Neuron (in vitro differentiated cells): ENCODE measurements at regions not wholly inside any gene's neighbourhood (a gene's known extent, or its start where the extent isn't known, plus 50 kb on each side); places are given as distances from the start of the nearest gene placed in this dataset.
"Not testable (repeated sequence)": the region's sequence is repeated elsewhere in the genome, so short reads cannot be mapped to it uniquely, and the experiment has no call there.

Experiments used
- H2AFZ ChIP-seq: one replicate; pipeline ENCODE4 v1.6.1; 2013; ENCODE audit warnings: low read depth, mild to moderate bottlenecking, inconsistent platforms, low read length, moderate library complexity
- H3K27me3 ChIP-seq: one replicate; pipeline ENCODE4 v1.6.1; 2013; ENCODE audit warnings: low read length; ENCODE audit not compliant: insufficient read depth
- H3K36me3 ChIP-seq: one replicate; pipeline ENCODE4 v1.6.1; 2013; ENCODE audit warnings: low read length; ENCODE audit not compliant: insufficient read depth
- H3K4me1 ChIP-seq: one replicate; pipeline ENCODE4 v1.6.1; 2013; ENCODE audit warnings: low read length; ENCODE audit not compliant: insufficient read depth
- H3K4me3 ChIP-seq: 2 replicates; pipeline ENCODE4 v1.5.1; 2013; ENCODE audit warnings: mild to moderate bottlenecking, low read length, moderate library complexity
- H3K9me3 ChIP-seq: one replicate; pipeline ENCODE4 v1.6.1; 2013; ENCODE audit warnings: low read length

GRCh38 chr6:15160812-15161211 lies 85.1 kb upstream of the JARID2 start:
- H2AFZ ChIP-seq = no peak overlapping the region
- H3K4me3 ChIP-seq = no peak overlapping the region
- no peaks in the 10 kb centered on the region for H3K9me3 ChIP-seq
- peaks cover 2% of the 10 kb centered on the region for H3K27me3 ChIP-seq
- H3K36me3 ChIP-seq = no peaks in the 10 kb centered on the region
- no peaks in the 10 kb centered on the region for H3K4me1 ChIP-seq

- not testable (repeated sequence) for H3K36me3 ChIP-seq, H3K4me1 ChIP-seq, H2AFZ ChIP-seq, H3K4me3 ChIP-seq, H3K9me3 ChIP-seq, H3K27me3 ChIP-seq
Measured at GRCh38 chr6:15164855-15165254, 81.0 kb upstream of the JARID2 start.

- H3K9me3 ChIP-seq = no peaks in the 10 kb centered on the region
- H3K4me1 ChIP-seq = peaks cover 4% of the 10 kb centered on the region
- H3K36me3 ChIP-seq = no peaks in the 10 kb centered on the region
- H3K27me3 ChIP-seq = peaks cover 4% of the 10 kb centered on the region
- H2AFZ ChIP-seq = no peak overlapping the region
- H3K4me3 ChIP-seq = no peak overlapping the region
Measured at GRCh38 chr6:15166121-15166520, 79.7 kb upstream of the JARID2 start.

- Histone ChIP-seq H3K36me3 (no peaks in the 10 kb centered on the region), H2AFZ (no peak overlapping the region), H3K4me3 (no peak overlapping the region), H3K9me3 (no peaks in the 10 kb centered on the region), H3K4me1 (peaks cover 4% of the 10 kb centered on the region), H3K27me3 (peaks cover 4% of the 10 kb centered on the region)
Measured at GRCh38 chr6:15170126-15170525, 75.7 kb upstream of the JARID2 start.

- peaks cover 6% of the 10 kb centered on the region for H3K27me3 ChIP-seq
- H3K9me3 ChIP-seq = no peaks in the 10 kb centered on the region
- no peak overlapping the region for H3K4me3 ChIP-seq
- peaks cover 4% of the 10 kb centered on the region for H3K4me1 ChIP-seq
- no peaks in the 10 kb centered on the region for H3K36me3 ChIP-seq
- no peak overlapping the region for H2AFZ ChIP-seq
Measured at GRCh38 chr6:15171026-15171425, 74.8 kb upstream of the JARID2 start.

- peaks cover 2% of the 10 kb centered on the region for H3K27me3 ChIP-seq
- H3K4me3 ChIP-seq = no peak overlapping the region
- no peak overlapping the region for H2AFZ ChIP-seq
- H3K9me3 ChIP-seq = no peaks in the 10 kb centered on the region
- H3K36me3 ChIP-seq = no peaks in the 10 kb centered on the region
- no peaks in the 10 kb centered on the region for H3K4me1 ChIP-seq
Measured at GRCh38 chr6:15176816-15177370, 69.0 kb upstream of the JARID2 start.

- no peaks in the 10 kb centered on the region for H3K36me3 ChIP-seq
- no peak overlapping the region for H3K4me3 ChIP-seq
- no peak overlapping the region for H2AFZ ChIP-seq
- no peaks in the 10 kb centered on the region for H3K4me1 ChIP-seq
- no peaks in the 10 kb centered on the region for H3K27me3 ChIP-seq
- no peaks in the 10 kb centered on the region for H3K9me3 ChIP-seq
Measured at GRCh38 chr6:15183979-15184378, 61.9 kb upstream of the JARID2 start.

- Histone ChIP-seq H2AFZ (no peak overlapping the region), H3K36me3 (no peaks in the 10 kb centered on the region), H3K4me3 (no peak overlapping the region), H3K4me1 (no peaks in the 10 kb centered on the region), H3K27me3 (no peaks in the 10 kb centered on the region), H3K9me3 (no peaks in the 10 kb centered on the region)
Measured at GRCh38 chr6:15184441-15184861, 61.4 kb upstream of the JARID2 start.

GRCh38 chr6:15185111-15185510 lies 60.8 kb upstream of the JARID2 start:
- H3K27me3 ChIP-seq, H2AFZ ChIP-seq, H3K36me3 ChIP-seq, H3K4me3 ChIP-seq, H3K9me3 ChIP-seq, H3K4me1 ChIP-seq: not testable (repeated sequence)

- not testable (repeated sequence) for H3K27me3 ChIP-seq, H3K36me3 ChIP-seq, H3K4me1 ChIP-seq, H2AFZ ChIP-seq, H3K9me3 ChIP-seq, H3K4me3 ChIP-seq
Measured at GRCh38 chr6:15193451-15193850, 52.4 kb upstream of the JARID2 start.

GRCh38 chr6:15194453-15194852 lies 51.4 kb upstream of the JARID2 start:
- H3K36me3 ChIP-seq = no peaks in the 10 kb centered on the region
- H3K9me3 ChIP-seq = no peaks in the 10 kb centered on the region
- H3K27me3 ChIP-seq = no peaks in the 10 kb centered on the region
- H3K4me1 ChIP-seq = no peaks in the 10 kb centered on the region
- H3K4me3 ChIP-seq = no peak overlapping the region
- H2AFZ ChIP-seq = no peak overlapping the region
